ENCODE measurements at regions not wholly inside any gene's neighbourhood (a gene's known extent, or its start where the extent isn't known, plus 50 kb on each side); places are given as distances from the start of the nearest gene placed in this dataset.

GRCh38 chr12:93944911-93945310 lies 203.5 kb upstream of the PLXNC1 start:
- no peak for DNase-seq

DNA sequence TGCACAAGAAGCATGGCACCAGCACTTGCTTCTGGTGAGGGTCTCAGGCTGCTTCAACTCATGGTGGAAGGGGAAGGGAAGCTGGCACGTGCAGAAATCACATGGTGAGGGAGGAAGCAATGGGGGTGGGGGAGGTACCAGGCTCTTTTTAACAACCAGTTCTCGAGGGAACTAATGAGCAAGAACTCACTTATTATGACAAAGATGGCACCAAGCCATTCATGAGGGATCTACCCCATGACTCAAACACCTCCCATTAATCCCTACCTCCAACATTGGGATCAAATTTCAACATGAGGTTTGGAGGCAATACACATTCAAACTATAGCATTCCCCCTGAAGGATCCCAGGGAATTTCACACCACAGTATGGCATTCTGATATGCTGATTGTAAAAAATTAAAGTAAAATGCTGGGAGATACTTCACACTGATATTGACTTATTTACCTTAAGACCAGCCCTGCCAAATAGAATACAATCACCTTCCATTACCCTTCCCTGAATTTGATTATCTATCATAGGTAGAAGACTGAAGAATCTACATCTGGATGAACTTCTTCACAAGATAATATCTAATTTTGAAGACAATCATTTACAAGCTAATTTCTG lies 201.7 kb upstream of the PLXNC1 start:
- DNase-seq = no peak

DNA sequence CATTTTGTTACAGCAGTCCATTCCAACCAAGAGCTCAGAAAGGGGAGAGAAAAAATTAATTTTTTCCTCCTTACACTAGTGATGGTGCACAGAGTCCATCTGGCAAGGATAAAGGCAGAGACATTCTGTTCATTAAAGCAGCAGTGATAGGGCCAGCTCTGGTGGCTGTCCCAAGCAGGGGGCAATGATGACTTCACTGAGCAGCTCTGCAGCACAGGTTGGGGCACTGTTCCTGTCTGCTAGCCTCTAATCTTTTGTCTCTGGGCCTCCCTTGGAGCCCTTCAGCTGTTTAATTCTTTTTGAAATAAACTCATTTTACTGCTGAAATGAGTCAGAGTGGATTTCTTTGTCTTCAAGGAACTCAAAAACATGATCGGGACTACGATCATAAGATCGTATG lies 200.9 kb upstream of the PLXNC1 start:
- no peak for DNase-seq

DNA sequence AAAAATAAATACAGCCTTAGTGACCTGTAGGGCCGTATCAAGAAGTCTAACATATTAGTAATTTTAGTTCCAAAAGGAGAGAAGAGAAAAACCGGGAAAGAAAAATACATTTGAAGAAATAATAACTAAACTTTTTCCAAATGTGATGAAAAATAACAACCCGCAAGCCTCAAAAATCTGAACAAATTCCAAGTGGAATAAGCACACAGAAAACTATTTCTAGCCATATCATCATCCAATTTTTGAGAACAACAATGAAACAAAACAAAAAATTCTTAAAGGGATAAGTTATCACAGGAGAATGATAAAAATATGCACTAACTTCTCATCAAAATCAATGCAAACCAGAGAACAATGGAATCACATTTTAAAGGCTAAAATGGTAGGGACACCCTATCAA lies 198.1 kb upstream of the PLXNC1 start:
- no peak for DNase-seq

- DNase-seq = no peak
Observed at GRCh38 chr12:93954166-93955112, 193.9 kb upstream of the PLXNC1 start.

GRCh38 chr12:93956551-93956950 lies 191.8 kb upstream of the PLXNC1 start:
- no peak for DNase-seq

- no peak for DNase-seq
Observed at GRCh38 chr12:93957168-93957567, 191.2 kb upstream of the PLXNC1 start.

DNA sequence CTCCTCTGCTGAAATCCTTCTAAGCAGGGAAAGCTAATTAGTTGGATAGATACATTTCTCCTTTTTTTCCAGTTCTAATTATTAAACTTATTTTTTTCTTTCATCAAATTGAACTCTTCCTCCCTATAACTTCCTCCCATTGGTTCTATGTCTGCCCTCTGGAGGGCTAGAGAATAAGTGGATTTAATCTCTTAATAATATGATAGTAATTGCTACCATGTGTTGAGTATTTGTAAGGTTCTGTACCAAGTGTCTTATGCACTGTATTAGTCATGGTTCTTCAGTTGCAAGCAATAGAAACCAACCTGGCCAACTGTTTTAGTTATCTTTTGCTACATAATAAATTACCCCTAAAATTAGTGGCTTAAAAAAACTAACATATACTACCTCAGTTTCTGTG lies 190.5 kb upstream of the PLXNC1 start:
- no peak for DNase-seq

DNA sequence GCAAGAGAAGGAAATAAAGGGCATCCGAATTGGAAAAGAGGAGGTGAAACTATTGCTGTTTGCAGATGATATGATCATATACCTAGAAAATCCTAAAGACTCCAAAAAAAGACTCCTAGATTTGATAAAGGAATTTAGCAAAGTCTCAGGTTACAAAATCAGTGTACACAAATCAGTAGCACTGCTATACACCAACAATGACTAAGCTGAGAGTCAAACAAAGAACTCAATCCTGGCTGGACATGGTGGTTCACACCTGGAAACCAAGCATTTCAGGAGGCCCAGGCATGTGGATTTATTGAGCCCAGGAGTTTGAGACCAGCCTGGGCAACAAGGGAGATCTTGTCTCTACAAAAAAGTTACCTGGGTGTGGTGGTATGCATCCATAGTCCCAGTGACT lies 188.7 kb upstream of the PLXNC1 start:
- no peak for DNase-seq

DNA sequence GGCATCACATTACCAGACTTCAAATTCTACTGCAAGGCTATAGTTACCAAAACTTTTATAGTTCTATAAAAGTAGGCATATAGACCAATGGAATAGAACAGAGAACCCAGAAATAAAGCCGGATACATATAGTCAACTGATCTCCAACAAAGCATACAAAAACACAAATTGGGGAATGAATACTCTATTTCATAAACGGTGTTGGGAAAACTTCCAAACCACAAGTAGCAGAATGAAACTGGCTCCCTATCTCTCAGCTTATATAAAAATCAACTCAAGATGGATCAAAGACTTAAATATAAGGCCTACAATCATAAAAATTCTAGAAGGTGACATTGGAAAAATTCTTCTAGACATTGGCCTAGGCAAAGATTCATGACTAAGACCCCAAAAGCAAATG lies 187.9 kb upstream of the PLXNC1 start:
- no peak for DNase-seq

GRCh38 chr12:93962336-93962735 lies 186.0 kb upstream of the PLXNC1 start:
- DNase-seq = no peak

- no peak for DNase-seq
Observed at GRCh38 chr12:93964936-93965335, 183.4 kb upstream of the PLXNC1 start.

DNA sequence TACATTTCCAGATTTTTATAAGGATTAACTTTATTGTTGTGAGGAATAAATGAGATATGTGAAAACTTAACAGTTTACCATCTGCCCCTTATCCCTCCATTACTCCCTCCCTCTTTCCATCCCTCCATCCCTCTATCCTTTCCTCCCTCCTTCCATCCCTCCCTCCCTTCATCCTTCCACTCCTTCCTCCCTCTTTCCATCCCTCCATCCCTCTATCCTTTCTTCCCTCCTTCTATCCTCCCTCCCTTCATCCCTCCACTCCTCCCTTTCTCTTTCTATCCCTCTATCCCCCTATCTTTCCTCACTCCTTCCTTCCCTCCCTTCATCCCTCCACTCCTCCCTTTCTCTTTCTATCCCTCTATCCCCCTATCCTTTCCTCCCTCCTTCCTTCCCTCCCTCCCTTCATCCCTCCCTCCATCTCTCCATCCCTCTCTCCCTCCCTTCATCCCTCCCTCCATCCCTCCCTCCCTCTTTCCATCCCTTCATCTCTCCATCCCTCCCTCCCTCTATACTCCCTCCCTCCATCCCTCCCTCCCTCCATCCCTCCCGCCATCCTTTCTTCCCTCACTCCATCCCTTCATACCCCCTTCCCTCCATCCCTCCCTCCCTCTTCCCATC lies 181.8 kb upstream of the PLXNC1 start:
- no peak for DNase-seq

DNA sequence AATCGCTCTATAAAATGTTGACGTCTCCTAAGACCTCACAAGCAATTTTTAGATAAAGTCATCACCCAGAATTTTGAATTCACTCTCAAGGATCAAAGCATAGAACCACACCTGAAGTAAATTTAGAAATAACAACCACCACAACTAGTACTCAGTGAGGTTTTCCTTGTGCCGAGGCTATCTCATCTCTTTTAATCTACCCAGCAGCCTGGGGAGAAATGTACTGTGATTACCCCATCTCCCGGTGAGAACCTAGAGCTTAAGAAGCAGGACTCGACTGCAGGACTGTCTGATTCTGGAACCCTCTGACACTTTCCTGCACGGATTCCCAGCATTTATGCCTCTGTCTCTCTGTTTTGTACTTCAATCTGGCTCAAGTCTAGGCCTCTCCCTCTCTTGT lies 180.9 kb upstream of the PLXNC1 start:
- no peak for DNase-seq

DNA sequence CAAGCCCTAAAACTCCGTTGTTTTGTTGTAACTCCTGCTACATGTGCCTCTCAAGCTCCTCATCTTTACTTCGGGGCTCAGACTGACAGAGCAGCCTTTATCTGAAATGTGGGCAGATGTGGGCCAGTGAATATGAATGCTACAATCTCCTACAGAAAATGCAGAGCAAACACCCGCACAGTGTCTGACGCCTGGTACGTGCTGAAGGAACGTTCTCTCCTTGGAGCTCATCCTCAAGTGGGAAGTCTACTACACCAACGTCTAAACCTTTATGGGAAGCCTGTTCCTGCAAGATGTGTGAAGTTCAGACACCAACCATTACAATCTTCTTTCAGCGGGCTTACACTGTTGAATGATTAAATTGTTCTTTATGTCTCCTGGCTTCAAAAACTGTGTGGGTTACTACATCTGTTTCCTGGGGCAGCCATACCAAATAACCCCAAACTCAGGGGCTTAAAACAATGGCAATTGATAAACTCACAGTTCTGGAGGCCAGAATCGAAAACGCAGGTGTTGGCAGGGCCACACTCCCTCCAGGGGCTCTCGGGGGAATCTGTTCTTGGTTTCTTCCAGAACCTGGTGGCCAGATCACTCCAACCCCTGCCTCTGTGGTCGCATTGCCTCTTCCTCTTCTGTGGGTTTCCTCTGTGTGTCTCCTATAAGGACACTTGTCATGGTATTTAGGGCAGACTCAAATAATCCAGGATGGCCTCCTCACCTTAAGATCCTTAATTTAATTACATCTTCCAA lies 179.7 kb upstream of the PLXNC1 start:
- DNase-seq = no peak

GRCh38 chr12:93970900-93971688 lies 177.3 kb upstream of the PLXNC1 start:
- DNase-seq = no peak

- no peak for DNase-seq
Observed at GRCh38 chr12:93972411-93973208, 175.8 kb upstream of the PLXNC1 start.

DNA sequence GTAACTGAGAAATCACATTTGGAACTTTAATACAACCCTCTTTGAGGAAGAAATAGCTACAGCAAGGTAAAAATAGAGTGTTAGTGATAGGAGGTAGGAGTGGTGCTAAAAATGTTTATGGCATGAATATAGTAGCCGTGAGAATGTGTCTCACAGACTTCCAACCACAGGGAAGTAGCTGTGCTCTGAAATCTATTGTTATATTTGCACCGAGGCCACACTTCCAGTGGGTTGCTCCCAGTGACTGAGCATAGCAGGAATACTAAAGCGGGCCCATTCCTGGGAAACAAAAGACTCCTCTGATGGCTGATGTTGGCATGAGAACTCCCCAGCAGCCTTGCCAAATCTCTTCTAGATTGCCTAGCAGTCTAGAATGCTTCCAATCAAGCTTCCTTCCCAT lies 174.1 kb upstream of the PLXNC1 start:
- DNase-seq = no peak

DNA sequence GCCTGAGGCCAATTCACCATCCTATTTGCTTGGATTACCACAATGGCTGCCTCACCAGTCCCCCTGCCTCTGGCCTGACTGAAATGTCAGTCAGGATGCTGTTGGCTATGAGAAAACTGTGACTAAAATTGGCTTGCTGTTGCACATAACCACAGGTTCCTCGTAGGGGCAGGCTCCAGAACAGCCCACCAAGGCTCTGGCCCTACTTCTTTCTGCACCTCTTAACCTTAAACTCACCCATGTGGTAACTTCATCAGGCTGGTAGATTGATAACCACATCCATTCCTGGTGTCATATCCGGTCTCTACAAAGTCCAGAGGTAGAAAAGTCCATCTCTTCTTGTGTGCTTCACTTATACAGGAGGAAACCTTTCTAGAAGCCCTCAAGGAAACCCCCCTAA lies 172.4 kb upstream of the PLXNC1 start:
- no peak for DNase-seq

DNA sequence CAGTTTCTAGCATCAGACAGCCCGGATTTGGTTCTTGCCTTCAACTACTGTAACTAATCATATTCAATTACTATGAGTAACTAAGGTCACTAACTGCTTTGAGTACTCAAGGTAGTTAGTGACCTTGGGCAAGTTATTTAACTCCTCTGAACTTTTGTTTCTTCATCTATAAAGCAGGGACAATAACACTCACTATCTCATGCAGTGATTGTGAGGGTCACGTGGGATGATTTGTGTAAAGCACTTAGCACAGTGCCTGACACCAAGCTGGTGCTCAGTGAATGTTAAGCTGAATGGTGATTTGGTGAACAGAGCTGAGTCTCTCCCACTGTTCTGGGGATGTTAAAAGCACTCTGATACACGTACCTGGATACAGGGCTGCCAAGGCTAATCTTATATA lies 171.3 kb upstream of the PLXNC1 start:
- DNase-seq = no peak

DNA sequence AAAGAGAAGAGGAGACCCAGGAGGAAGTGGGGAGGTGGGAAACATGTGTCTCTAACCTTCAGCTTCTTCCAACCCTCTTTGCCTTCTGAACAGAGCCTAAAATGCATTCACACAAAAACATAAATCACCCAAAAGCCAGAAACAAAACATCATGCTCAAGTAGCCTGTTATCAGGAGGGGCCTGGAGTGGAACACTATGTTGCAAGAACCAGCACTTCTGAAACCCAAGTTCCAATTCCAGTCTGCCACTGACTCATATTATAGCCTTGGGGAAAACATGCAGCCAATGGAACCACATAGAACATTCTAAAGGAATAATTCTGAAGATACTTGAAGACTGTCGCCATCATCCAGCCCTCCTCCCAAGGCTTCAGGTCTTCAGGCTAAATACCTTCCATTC lies 169.8 kb upstream of the PLXNC1 start:
- DNase-seq = no peak

- peak; percentile 11 for DNase-seq
Observed at GRCh38 chr12:93979189-93979588, 169.2 kb upstream of the PLXNC1 start.
